GM23248 (cell line): ENCODE measurements at regions not wholly inside any gene's neighbourhood (a gene's known extent, or its start where the extent isn't known, plus 50 kb on each side); places are given as distances from the start of the nearest gene placed in this dataset.

Experiments
- DNase-seq: peaks from one replicate; pipeline ENCODE4 v3.0.0-alpha.2; 2015
- H2AFZ ChIP-seq: fragments of 200-600 bp; sonication (generic); 2 replicates; pipeline ENCODE4 v1.6.1; 2016; ENCODE audit warnings: antibody characterized with exemption
- H3F3A ChIP-seq: fragments of 200-600 bp; sonication (generic); 2 replicates; pipeline ENCODE4 v1.6.1; 2016; ENCODE audit warnings: mild to moderate bottlenecking, antibody characterized with exemption, mixed run types; ENCODE audit not compliant: insufficient read depth
- H3K27ac ChIP-seq: fragments of 200-600 bp; sonication (generic); 2 replicates; pipeline ENCODE4 v1.5.1; 2016; ENCODE audit warnings: mild to moderate bottlenecking
- H3K27me3 ChIP-seq: fragments of 200-600 bp; sonication (generic); replicated peaks from 2 replicates; pipeline ENCODE4 v1.6.1; 2016; ENCODE audit warnings: mild to moderate bottlenecking; ENCODE audit not compliant: insufficient read depth
- H3K36me3 ChIP-seq: fragments of 200-600 bp; sonication (generic); 2 replicates; pipeline ENCODE4 v1.6.1; 2016; ENCODE audit warnings: low read depth, mild to moderate bottlenecking
- H3K4me1 ChIP-seq: fragments of 200-600 bp; sonication (generic); 2 replicates; pipeline ENCODE4 v1.6.1; 2016; ENCODE audit warnings: mild to moderate bottlenecking; ENCODE audit not compliant: insufficient read depth
- H3K4me2 ChIP-seq: fragments of 200-600 bp; sonication (generic); one replicate; pipeline ENCODE4 v1.6.1; 2016; ENCODE audit warnings: mild to moderate bottlenecking; ENCODE audit not compliant: unreplicated experiment
- H3K4me3 ChIP-seq: fragments of 200-600 bp; sonication (generic); 2 replicates; pipeline ENCODE4 v1.5.1; 2016; ENCODE audit warnings: mild to moderate bottlenecking
- H3K79me2 ChIP-seq: fragments of 200-600 bp; sonication (generic); 2 replicates; pipeline ENCODE4 v1.6.1; 2016; ENCODE audit warnings: mild to moderate bottlenecking; ENCODE audit not compliant: insufficient read depth
- H3K9ac ChIP-seq: fragments of 200-600 bp; sonication (generic); 2 replicates; pipeline ENCODE4 v1.6.1; 2016; ENCODE audit warnings: mild to moderate bottlenecking
- H3K9me2 ChIP-seq: fragments of 200-600 bp; sonication (generic); 2 replicates; pipeline ENCODE4 v1.6.1; 2016; ENCODE audit warnings: mixed run types, mild to moderate bottlenecking, moderate library complexity; ENCODE audit not compliant: insufficient read depth
- H3K9me3 ChIP-seq: fragments of 200-600 bp; sonication (generic); one replicate; pipeline ENCODE4 v1.6.1; 2017; ENCODE audit warnings: low read depth
- H4K20me1 ChIP-seq: fragments of 200-600 bp; sonication (generic); 2 replicates; pipeline ENCODE4 v1.6.0; 2016; ENCODE audit not compliant: insufficient read depth
- EZH2 ChIP-seq: fragments of 200-600 bp; sonication (generic); IDR thresholded peaks from 2 replicates; pipeline ENCODE4 v1.6.1; 2018; ENCODE audit warnings: antibody characterized with exemption, mild to moderate bottlenecking; ENCODE audit not compliant: insufficient read depth, poor library complexity, severe bottlenecking
- EZH2phosphoT487 ChIP-seq: fragments of 200-600 bp; sonication (generic); IDR thresholded peaks from 2 replicates; pipeline ENCODE4 v1.6.1; 2018; ENCODE audit warnings: antibody characterized with exemption, moderate library complexity, mild to moderate bottlenecking, low read depth; ENCODE audit not compliant: insufficient read depth
- WGBS, 2 experiments: methylation state at CpG; one replicate each; pipeline ENCODE4 v1.1.6; 2015 to 2017; ENCODE audit warnings: low lambda C conversion rate in 2 of 2, low coverage in 1 of 2; ENCODE audit errors: missing lambda C conversion rate in 2 of 2; 5-methylcytosine and 5-hydroxymethylcytosine counted together
- in situ Hi-C: fragments of 300-500 bp; cut with MboI; formaldehyde crosslinking; loops from 2 replicates; pipeline ENCODE4 v1.15.0; 2020

GRCh38 chr21:34198231-34199120, 125.1 kb downstream of the MRPS6 start:
- Histone ChIP-seq H4K20me1 (no peaks in the 10 kb centered on the region), H3K4me2 (no peak overlapping the region), H3K4me3 (no peak overlapping the region), H3K9me2 (no peaks in the 10 kb centered on the region), H2AFZ (no peak overlapping the region), H3K4me1 (no peaks in the 10 kb centered on the region), H3F3A (no peaks in the 10 kb centered on the region), H3K79me2 (no peaks in the 10 kb centered on the region), H3K27ac (no peak overlapping the region), H3K9ac (no peak overlapping the region), H3K9me3 (no peaks in the 10 kb centered on the region), H3K36me3 (no peaks in the 10 kb centered on the region), H3K27me3 (no peaks in the 10 kb centered on the region)
- no peak for TF ChIP-seq EZH2
- TF ChIP-seq EZH2phosphoT487 = no peak
- WGBS, 2 experiments = 79 to 86% methylated on average over 16 of the region's 16 CpGs
- in situ Hi-C loops = no loop called here
- no peak for DNase-seq

- 92 to 94% methylated on average over 7 of the region's 7 CpGs for WGBS, 2 experiments
- Histone ChIP-seq H3K9me3 (no peaks in the 10 kb centered on the region), H3K4me1 (no peaks in the 10 kb centered on the region), H3F3A (no peaks in the 10 kb centered on the region), H3K27me3 (no peaks in the 10 kb centered on the region), H3K36me3 (no peaks in the 10 kb centered on the region), H3K4me3 (no peak overlapping the region), H3K27ac (no peak overlapping the region), H2AFZ (no peak overlapping the region), H3K9me2 (no peaks in the 10 kb centered on the region), H3K9ac (no peak overlapping the region), H3K4me2 (no peak overlapping the region), H3K79me2 (no peaks in the 10 kb centered on the region), H4K20me1 (no peaks in the 10 kb centered on the region)
- in situ Hi-C loops = no loop called here
- DNase-seq = no peak
- TF ChIP-seq EZH2phosphoT487 (no peak), EZH2 (no peak)
These were observed 125.9 kb downstream of the MRPS6 start for GRCh38 chr21:34199121-34199910.

GRCh38 chr21:34200288-34200905, 127.0 kb downstream of the MRPS6 start:
- no peak for DNase-seq
- Histone ChIP-seq H3K79me2 (no peaks in the 10 kb centered on the region), H2AFZ (no peak overlapping the region), H3F3A (no peaks in the 10 kb centered on the region), H3K9ac (no peak overlapping the region), H3K27me3 (no peaks in the 10 kb centered on the region), H3K27ac (no peak overlapping the region), H3K36me3 (no peaks in the 10 kb centered on the region), H3K4me3 (no peak overlapping the region), H3K9me2 (no peaks in the 10 kb centered on the region), H4K20me1 (no peaks in the 10 kb centered on the region), H3K4me2 (no peak overlapping the region), H3K4me1 (no peaks in the 10 kb centered on the region), H3K9me3 (no peaks in the 10 kb centered on the region)
- TF ChIP-seq EZH2 (no peak), EZH2phosphoT487 (no peak)
- in situ Hi-C loops = no loop called here
- WGBS, 2 experiments = 75% methylated on average over 7 of the region's 7 CpGs

DNA sequence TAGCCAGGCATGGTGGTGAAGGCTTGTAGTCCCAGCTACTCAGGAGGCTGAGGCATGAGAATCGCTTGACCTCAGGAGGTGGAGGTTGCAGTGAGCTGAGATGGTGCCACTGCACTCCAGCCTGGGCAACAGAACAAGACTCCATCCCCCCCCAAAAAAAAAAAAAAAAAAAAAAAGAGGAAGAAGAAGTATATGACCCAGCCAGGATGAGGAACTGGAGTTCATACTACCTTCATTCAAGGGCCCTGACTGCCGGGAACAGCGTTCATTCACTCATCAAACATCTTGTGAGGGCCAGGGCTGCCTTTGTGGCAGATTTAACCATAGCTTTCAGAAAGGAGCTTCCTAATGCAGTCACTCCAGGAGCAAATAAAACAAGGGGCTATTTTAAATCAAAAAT, 127.6 kb downstream of the MRPS6 start:
- Histone ChIP-seq H3K9me2 (no peaks in the 10 kb centered on the region), H3K27ac (no peak overlapping the region), H3K79me2 (no peaks in the 10 kb centered on the region), H3K4me3 (no peak overlapping the region), H3K9me3 (no peaks in the 10 kb centered on the region), H3K36me3 (no peaks in the 10 kb centered on the region), H3K4me2 (no peak overlapping the region), H4K20me1 (no peaks in the 10 kb centered on the region), H3K9ac (no peak overlapping the region), H3K4me1 (peaks cover 1% of the 10 kb centered on the region), H3K27me3 (no peaks in the 10 kb centered on the region), H3F3A (peaks cover 3% of the 10 kb centered on the region; the same call in 1 of the 2 replicates), H2AFZ (peak overlapping the region; percentile 90; the same call in 1 of the 2 replicates)
- 92 to 95% methylated on average over 2 to 3 of the region's 3 CpGs for WGBS, 2 experiments
- in situ Hi-C loops = no loop called here
- no peak for TF ChIP-seq EZH2phosphoT487
- TF ChIP-seq EZH2 = no peak
- no peak for DNase-seq
